NOMO-1 treated with dmso at 0.1 percent for 144 hours (cell line): ENCODE measurements at regions not wholly inside any gene's neighbourhood (a gene's known extent, or its start where the extent isn't known, plus 50 kb on each side); places are given as distances from the start of the nearest gene placed in this dataset.
A peak's percentile ranks its signal among the peaks of the same experiment; 100 is the strongest.

Source experiments
- DNase-seq: peaks from one replicate; lab custom pipeline; 2025; ENCODE audit not compliant: unreplicated experiment; lab: John Stamatoyannopoulos, UW

DNA sequence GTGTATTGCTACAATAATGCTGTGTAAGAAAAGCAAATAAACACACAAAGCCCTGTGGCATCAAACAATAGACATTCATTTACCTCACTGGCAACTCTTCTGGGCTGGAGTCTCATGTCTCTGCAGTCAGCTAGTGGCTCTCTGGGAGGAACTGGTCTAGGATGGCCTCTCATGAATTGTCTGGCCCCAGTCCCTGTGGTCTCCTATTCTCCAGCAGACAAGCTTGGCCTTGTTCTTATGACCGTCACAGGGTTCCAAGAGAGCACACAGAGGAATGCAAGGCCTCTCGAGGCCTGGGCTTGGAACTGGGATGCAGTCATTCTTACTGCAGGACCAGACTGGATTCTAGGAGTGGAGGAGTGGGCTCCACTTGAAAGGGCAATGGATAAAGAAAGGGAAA, 141.2 kb upstream of the NTM start:
- no peak for DNase-seq

DNA sequence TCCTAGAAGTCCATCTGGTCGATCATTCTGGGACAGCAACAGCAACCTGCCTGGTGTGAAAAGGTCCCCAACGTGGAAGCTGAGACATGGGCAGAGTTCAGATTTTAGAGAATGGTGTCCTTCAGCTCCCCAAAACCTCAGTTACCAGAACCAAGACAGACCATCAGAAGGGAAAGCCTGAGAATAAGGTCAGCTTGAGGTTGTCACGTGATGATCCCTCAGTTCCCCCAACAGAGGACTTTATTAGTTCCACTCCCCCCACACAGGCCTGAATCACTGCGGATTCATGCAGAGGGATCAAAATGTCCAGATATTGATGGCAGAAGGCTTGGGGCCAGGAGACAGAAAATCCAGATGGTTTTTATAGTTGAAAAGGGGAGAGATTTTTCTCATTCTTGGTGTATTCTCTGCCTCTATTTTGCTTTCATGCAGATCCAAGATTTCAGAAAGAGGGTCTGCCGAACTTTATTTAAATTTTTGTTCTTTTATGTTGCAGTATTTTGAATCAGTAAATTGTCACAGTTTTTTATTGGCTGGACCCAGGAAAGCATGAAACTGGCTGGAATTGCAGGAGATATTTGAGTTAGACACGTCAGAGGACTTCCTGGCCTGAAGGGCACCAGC, 139.0 kb upstream of the NTM start:
- no peak for DNase-seq

DNA sequence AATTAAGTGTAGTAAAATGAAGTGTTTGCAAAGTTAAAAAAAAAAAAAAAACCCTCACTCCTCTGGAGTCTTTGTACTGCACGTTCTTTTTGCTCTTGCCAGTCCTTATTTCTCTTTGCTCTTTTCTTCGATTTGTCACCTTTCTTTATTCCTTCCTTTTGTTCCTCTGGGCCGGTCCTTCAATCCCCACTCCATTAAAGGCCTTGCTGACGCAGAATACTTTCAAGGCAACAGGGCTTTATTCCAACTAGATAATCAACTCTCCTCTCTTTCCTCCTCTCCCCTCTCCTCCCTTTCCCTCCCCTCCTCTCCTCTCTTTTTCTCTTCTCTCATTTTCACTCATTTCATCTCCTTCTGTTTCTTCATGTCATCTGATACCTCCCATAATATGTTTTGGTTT, 138.2 kb upstream of the NTM start:
- no peak for DNase-seq

DNA sequence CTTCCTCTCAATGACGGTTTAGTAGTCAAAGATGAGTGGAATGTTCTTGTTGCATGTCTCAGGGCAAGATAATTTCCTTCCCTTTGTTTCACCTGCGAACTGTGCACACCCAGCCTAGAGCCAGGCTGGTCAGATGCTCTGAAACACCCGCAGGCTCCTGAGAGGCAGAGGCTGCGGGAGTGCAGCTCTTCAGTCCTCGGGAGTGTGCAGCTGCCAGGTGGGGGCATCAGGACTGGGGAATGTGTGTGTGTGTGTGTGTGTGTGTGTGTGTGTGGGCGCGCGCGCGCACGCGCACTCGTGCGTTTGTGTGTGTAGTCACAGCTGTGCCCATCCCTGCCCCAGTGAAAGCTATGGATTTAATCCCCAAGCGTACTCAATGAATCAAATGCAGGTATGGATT, 136.2 kb upstream of the NTM start:
- DNase-seq = no peak

DNA sequence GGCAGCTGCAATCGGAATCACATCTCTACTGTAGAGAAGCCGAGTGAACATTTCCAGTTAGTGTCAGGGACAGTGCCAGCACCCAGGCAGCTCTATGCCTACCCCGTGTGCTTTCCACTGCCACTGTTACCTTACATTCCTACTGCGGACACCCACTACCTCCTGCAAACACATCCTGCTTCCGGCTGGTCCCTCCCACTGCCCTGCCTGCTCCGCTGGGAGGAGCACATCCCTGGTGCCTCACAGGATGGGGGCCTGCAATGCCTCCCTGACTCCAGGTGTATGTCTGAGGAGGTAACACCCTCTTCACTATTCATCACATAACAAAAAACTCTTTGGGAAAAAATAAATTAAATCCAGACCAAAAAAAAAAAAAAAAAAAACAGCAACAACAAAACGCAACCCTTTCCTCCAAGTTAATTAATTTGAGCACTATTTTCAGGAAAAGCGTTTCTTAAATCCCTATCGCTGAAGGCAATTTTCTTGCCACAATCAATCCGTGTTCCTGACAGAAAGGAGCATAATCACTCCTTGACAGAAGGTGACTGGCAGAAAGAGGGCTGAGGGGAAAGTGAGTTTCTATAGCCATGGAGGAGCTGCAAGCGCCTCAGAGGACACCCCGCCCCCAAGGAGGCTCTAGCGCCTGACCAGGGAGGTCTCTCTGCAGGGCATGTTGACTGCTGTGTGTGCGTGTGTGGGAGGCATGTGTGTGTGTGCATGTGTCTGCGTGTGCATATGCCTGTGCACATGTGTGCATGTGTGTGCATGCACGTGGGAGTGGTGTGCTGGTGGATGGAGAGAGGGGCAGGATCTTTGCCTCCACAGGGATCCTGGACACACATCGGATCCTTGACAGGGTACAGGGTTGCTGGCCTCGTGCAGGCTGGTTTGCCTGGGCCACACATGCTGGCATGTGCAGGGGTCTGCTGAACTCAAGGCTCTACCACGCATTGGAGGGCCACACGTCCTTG, 134.8 kb upstream of the NTM start:
- DNase-seq = no peak

DNA sequence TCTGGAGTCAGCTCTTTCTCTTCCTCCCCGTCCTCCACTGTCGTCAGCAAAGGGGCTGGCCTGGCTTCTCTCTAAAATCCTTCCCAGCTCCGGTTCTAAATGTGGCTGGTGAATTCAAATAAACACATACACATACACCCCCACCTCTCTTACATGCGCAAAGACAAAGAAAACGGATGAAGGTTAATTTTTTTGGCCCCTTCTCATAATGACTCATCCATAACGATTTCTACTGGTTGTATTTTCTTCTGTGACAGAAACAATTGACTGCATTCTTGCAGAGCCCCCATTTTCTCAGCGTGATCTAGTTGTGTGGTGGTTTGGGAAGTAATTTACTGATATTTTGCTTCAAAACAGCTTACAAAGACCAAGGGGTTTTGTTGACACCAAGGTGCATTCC, 130.0 kb upstream of the NTM start:
- DNase-seq = no peak

DNA sequence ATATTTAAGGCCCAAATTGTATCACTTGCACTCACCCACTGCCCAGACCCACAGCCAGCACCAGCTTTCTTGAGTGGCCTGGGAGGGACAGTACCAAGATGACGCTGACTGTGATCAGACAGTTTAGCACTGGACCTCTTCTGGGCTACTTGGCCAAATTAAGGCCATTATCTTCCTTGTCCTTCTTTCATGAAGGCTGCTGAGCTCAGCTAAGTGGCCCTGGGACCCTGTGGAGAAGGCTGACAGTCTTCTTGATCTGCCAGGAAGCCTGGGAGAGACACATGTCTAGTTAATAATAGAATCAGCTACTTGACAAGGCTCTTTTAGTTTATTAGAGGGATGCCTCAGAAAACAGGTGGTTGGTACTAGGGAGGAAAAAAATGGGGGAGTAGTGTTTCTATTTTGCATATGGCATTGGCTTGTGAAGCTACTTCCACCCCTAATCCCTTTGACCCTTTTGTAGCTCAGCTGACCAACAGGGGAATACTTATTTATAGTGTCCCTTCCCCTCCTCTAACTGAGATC, 127.9 kb upstream of the NTM start:
- DNase-seq = no peak

DNA sequence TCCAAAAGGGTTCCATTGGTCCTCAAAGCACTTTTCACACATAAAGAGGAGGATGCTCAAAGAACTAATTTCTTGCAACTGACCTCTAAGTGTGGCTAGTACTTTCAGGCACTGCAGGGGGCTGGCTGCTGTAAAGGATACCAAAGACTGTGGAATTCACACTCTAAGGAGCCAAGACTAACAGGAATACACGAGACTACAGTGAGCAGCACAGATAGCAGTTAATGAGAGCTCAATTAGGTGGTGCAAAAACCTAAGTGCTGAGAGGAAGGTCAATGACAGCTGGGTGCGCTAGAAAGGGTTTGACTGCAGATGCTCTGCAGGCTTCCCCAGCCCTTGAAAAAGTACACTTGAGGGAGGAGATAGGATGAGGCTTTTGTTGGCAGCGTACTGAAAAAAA, 124.3 kb upstream of the NTM start:
- no peak for DNase-seq

DNA sequence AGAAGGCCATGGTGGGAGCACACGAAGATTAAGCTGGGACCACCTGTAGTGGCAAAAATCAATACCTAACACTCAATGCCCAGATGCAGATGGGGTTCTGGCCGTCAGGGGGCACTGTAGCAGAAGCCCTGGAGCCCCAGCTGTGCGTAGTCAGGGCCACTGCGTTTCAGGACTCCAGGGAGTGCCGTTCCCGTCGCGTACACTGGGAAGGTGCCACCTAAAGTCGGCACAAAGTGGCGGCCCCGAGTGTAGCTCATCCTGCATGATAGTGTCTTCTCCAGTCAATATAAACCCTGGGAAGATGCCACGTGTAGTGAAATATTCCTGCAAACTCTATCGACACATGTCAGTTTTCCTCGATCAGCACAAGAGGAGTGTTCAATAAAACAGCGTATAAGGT, 123.8 kb upstream of the NTM start:
- peak; percentile 19 for DNase-seq

DNA sequence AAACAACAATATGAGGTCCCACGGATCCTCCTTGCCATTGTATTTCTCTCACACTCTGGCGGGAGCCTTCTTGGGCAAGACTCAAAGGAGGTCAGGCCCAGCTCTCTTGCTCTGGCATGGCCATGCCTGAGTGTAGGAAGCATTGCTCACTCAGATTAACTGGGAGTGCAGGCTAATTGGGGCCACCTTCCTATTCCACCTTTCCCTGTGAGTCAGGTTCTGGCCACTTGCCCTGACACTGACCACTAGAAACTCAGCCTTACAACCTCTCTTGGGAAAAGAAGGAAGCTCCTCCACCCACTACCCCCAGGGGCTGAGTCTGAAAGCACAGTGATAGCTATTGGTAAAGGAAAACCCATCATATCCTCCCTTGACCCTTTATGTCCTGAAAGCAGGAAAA, 121.8 kb upstream of the NTM start:
- DNase-seq = no peak

DNA sequence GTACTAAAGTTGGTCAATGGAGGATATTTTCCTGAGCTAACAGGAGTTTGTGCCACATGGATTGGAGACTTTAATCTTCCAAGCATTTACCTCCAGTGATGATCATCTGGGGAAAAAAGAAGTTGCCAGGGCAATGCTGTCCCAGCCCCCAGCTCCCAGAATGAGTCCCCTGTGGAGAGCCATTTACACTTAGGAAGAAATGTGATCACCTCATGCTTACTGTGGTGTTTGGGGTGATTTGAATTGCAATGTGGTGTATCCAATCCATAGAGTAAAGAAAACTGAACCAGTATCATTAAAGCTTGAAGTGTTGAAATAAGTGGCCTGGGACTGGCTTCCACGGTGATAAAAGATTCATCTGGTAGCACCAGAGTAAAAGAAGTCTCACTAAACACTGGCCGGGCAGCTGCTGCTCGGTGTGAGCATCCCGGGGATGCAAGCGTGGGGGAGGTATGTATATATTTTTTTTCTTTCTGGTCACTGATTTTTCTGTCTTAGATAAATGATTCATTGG, 117.2 kb upstream of the NTM start:
- no peak for DNase-seq

DNA sequence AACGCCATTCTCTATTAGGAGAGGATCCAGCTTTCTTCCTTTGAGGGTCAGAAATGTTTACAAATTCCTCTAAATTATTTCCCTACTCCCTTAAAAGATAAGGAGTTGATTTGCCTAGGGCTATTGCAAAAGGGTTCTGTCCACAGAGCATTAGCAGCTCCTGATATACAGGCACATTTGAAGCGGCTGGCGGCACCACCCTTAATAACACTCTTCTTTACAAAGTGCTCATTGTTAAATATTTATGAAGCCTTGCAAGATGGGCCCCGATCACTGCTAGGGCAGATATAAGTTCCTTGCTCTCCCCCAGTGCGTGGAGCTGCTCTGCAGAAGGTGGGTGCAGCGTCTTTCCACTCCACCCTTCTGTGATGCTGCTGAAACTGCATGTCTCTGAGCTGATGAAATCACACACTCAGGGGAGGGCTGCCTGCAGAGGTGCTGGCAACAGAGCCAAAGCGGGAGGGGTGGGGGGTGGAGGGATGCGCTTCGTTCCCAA, 116.7 kb upstream of the NTM start:
- DNase-seq = no peak

DNA sequence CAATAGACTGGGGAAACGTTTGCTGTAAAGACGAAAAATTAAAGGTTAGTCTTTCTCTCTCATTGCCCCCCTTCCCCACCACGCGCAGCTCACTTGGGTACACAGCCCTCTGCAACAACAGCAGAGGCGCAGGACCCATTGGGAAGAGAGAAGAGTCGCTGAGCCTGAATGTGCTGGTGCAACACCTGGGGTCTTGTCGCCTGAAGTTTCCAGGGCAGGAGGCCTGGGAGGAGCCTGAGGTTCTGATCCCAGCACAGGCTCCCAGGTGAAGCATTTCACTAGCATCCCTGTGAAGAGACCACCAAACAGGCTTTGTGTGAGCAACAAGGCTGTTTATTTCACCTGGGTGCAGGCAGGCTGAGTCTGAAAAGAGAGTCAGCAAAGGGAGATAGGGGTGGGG, 116.2 kb upstream of the NTM start:
- no peak for DNase-seq

DNA sequence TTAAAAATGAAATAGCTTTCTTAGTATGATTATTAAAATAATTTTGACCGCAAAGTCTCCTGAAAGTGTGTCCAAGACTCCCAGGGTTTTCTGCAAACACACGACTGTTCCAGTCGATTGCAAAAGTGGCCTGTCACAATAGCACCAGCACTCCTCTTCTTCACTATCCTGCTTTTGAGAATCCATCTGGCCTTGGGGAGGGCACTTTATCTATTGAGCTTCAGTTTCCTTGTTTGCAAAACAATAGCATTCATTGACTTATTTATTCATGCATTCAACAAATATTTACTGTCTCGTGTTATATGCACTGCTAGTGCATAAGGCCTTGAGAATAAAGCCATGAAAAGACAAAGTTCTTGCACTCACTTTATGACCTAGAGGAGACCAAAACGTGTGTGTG, 96.2 kb upstream of the NTM start:
- no peak for DNase-seq

DNA sequence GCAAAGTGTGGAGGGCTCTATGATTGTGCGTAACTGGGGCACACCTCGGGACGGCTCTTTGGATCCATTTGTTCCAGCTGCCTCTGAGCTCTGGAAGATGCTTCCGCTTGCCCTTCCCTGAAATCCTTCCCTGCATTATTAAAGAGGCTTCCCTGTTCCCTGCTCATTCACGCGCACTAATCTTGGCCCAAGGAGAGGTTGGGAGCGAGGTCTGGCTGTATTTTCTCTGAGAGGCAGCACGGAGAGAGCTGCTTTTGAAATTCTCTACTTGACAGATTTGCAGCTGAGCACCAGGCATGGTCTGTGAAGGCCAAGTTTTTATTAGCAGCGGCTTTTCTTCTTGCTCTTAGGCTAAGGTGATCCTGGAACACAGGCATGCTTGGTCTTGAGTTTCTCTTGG, 94.8 kb upstream of the NTM start:
- DNase-seq = no peak

DNA sequence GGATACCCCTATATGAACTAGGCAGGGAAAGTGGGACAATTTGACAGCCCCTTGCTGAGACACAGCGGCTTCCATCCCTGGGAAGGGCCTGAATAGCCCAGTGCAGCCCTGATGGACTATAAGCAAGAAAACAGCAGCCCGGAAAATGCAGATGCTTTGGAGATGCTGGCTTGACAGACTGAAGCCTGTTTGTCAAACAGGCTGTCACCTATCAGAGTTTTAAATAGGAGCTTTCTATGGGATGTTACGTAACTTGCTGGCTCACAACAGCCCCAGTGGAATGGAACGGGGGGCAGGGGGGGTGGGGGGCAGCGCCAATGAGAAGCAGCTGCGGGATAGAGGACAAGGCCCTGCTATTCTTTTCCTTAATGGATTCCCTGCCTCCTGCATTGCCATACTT, 91.9 kb upstream of the NTM start:
- no peak for DNase-seq

DNA sequence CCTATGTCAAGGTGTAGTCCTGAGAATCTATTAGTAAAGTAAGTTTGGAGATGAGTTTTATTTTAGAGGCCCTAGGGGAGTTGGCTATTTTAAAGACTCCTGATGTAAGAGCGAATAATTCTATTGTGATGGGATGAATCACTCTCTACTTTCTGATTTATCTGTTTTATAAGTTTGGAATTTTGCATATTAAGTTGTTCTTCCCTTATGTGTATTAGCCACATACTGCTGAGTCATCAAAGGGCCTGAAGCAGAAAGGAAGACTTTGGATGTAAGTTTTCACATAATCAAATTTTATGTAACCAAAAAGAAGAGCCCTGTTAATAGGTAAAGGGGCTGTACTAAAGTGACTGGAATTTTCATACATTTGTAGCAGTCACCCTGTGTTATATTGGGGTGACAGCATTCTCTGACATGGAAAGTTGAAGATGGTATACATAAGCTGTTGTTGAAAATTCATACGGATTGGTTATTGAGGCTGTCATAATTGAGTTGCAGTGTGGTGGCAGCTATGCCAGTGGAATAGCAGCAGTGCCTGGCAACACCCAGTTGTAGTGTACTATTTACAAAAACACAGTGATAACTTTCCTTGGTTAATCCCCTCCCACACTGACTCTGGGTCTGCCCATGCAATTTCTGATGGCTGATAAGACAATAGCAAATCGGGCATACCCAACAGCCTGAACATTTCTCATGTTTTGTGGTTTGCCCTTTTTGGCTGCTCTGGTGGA, 90.6 kb upstream of the NTM start:
- no peak for DNase-seq

DNA sequence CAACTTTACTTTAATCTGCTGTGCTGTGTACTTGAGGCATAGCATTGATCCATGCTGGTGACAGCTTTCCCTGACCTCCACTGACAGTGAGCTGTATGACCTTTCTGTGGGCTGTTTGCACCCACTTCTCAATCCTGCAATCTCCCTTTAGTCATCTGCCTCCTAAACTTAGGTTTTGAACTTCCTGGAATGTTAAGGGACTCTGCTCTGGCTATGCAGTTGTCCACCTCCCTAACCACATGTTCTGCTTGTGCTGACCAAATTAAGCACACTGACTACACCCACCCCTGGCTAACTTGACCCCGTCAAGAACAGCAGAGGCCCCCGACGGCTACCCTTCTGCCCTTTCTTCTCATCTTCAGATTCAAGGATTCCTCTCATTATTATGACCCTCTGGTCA, 89.1 kb upstream of the NTM start:
- DNase-seq = no peak

DNA sequence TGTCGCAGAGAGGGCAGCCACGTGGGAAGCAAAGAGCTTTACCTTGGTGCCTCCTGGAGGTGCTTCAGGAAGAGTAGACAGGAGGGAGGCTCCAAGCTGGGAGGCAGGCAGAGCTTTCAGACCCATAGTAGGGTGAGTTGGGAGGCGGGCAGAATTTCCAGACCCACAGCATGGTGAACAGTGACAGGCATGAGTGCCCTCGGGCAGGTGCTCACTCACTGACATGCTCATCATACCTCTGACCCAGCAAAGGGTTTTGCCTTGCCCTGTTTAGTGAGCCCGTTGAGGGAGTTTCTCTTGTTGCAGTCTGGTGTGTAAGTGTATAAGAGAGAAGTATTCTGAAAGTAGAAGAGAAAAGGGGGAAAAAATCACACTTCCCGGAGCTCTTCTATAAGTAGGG, 86.4 kb upstream of the NTM start:
- DNase-seq = no peak

DNA sequence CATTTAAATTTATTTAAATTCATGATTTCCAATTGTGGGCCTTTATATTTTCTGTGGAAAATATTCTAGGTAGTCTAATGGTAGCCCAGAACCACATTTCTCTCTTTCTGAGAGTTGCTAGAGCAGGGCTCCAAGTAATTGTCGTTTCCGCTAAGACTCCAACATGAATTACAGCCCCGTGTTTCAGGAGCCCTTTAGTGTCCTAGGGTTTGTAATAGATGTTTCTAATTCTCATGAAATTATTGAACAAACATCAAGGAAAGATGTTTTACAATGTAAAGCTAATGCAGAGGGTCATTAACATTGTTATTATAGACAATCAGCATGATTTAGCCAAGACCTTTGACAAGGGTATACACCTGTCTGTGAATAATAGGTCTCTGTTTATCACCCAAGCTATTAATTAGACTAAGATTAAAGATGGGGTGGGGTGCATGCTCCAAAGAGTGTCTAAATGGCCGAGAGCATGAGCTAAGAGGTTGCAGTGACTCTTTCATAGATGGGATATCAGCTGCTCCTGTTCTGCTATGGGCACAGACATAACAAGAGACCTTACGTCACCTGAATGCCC, 81.8 kb upstream of the NTM start:
- no peak for DNase-seq

DNA sequence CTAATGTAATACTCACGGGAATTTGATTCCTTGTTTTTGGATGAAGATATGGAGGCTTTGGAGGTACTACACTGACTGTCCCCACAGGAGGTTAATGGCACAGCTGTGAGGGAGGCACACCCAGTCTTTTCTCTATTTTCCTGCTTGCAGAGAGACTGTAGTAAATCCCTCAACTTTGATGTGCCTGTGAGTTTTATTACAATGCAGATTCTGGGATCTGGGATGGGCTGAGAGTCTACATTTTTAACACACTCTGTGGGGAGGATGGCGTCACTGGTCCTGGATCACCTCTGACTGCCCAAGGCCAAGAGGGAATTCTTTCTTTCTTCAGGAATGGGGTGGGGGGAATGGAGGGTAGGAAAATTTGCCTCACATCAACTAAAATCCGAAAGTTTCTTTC, 80.2 kb upstream of the NTM start:
- DNase-seq = no peak
